Skeletal muscle satellite cell (primary cell): ENCODE measurements at regions not wholly inside any gene's neighbourhood (a gene's known extent, or its start where the extent isn't known, plus 50 kb on each side); places are given as distances from the start of the nearest gene placed in this dataset.
"Not testable (repeated sequence)": the region's sequence is repeated elsewhere in the genome, so short reads cannot be mapped to it uniquely, and the experiment has no call there.

Source experiments
- H3K27me3 ChIP-seq: 2 replicates; pipeline ENCODE4 v1.7.0; 2013; ENCODE audit warnings: low read length; ENCODE audit not compliant: control insufficient read depth, insufficient read depth
- H3K36me3 ChIP-seq: 2 replicates; pipeline ENCODE4 v1.7.0; 2013; ENCODE audit warnings: mild to moderate bottlenecking, control low read depth, low read length; ENCODE audit not compliant: insufficient read depth
- H3K4me1 ChIP-seq: 2 replicates; pipeline ENCODE4 v1.7.0; 2013; ENCODE audit warnings: low read length; ENCODE audit not compliant: control insufficient read depth, insufficient read depth
- H3K4me2 ChIP-seq: 2 replicates; pipeline ENCODE4 v1.7.0; 2013; ENCODE audit warnings: mild to moderate bottlenecking, low read length
- H3K4me3 ChIP-seq: 2 replicates; pipeline ENCODE4 v1.7.0; 2013; ENCODE audit warnings: low read length
- H3K9ac ChIP-seq: 2 replicates; pipeline ENCODE4 v1.7.0; 2013; ENCODE audit warnings: mild to moderate bottlenecking, low read depth, low read length, moderate library complexity
- H3K9me3 ChIP-seq: replicated peaks from 2 replicates; pipeline ENCODE4 v1.7.0; 2013; ENCODE audit warnings: mild to moderate bottlenecking, control low read depth, low read length

DNA sequence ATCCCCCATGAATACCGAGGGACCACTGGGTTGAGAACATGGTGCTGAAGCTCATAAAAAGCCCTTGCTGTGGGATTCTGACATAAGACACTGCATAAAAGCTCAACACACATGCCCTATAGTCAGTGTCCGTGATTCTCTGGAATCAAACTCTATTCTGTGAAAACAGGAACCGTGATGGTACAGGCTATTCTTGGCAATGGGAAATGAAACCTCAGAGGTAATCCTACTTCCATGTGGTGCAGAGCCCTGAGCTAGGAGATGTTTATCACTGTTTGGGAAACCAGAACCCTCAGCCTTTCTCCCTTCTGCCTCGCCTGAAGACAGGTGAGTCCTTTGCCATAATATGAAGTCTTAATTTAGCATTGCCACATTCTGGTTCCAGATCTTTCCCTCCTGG is 80.8 kb upstream of the PRSS1 start:
- Histone ChIP-seq H3K27me3 (no peaks in the 10 kb centered on the region), H3K9ac (no peak overlapping the region), H3K9me3 (no peaks in the 10 kb centered on the region), H3K36me3 (no peaks in the 10 kb centered on the region), H3K4me3 (no peak overlapping the region), H3K4me1 (no peaks in the 10 kb centered on the region), H3K4me2 (no peak overlapping the region)

DNA sequence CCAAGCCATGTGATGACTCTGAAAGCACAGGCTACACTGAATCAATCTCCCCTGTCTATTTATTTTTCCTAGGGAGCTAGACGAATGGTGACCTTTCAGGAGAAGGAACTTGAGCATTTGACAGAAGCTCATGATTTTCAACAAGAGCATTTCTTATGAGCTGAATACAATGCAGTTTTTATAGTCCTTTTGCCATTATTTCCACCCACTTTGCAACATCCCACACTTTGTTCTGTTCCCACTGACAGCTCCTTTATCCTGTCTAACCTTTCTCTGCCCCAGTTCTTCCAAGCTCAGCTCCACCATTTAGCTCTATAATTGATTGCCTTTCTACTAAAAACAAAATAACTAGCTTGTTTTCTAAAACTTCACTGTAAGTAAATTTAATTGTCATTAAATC is 91.9 kb upstream of the PRSS1 start:
- Histone ChIP-seq H3K9me3 (no peaks in the 10 kb centered on the region), H3K4me3 (no peak overlapping the region)

DNA sequence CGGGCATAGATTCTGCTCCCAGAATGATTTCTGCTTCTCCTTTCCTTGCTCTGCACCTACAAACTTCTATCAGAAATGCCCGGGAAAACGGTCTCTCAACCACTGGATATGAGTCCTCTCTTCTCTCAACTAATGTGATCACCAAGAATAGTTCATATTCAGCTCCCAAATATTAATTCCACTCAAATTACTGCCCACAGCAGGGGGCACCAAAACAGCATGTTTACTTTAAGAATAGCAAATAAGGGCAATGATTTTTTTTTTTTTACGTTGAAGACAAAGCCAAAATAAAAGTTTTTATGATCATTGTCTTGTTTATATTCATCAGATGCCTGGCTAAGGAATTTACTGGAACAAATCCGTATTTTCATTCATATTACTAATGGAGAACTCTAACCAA is 94.9 kb upstream of the PRSS1 start:
- Histone ChIP-seq H3K4me2 (no peak overlapping the region), H3K9me3 (no peaks in the 10 kb centered on the region), H3K36me3 (no peaks in the 10 kb centered on the region), H3K9ac (no peak overlapping the region), H3K4me1 (no peaks in the 10 kb centered on the region), H3K27me3 (peaks cover 19% of the 10 kb centered on the region), H3K4me3 (no peak overlapping the region)

More for the DNA sequence above, 91.9 kb upstream of the PRSS1 start:
- H3K9ac ChIP-seq, result no peak overlapping the region
- peaks cover 28% of the 10 kb centered on the region for H3K27me3 ChIP-seq
- H3K36me3 ChIP-seq, result no peaks in the 10 kb centered on the region
- no peaks in the 10 kb centered on the region for H3K4me1 ChIP-seq
- no peak overlapping the region for H3K4me2 ChIP-seq

DNA sequence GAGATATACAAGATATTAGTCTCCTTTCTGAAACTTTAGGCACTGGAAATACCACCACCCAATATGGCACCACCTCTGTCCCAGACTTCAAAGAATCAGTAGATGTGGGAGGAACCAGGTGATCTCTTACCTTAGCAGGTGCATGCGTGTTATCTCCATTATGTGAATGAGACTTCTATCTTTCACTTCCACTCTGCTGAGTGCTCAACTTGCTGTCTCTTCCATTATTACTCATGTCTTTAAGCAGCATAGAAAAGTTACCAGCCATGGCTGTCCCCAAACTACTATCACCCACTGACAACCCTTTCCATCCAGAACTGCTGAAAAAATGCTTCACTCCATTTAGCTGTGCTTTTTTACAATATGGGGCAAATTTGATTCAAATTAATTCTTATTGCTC is 101.5 kb upstream of the PRSS1 start:
- Histone ChIP-seq H3K4me2 (no peak overlapping the region), H3K36me3 (no peaks in the 10 kb centered on the region), H3K4me3 (no peak overlapping the region), H3K9me3 (no peaks in the 10 kb centered on the region), H3K9ac (no peak overlapping the region), H3K27me3 (peaks cover 33% of the 10 kb centered on the region), H3K4me1 (no peaks in the 10 kb centered on the region)

DNA sequence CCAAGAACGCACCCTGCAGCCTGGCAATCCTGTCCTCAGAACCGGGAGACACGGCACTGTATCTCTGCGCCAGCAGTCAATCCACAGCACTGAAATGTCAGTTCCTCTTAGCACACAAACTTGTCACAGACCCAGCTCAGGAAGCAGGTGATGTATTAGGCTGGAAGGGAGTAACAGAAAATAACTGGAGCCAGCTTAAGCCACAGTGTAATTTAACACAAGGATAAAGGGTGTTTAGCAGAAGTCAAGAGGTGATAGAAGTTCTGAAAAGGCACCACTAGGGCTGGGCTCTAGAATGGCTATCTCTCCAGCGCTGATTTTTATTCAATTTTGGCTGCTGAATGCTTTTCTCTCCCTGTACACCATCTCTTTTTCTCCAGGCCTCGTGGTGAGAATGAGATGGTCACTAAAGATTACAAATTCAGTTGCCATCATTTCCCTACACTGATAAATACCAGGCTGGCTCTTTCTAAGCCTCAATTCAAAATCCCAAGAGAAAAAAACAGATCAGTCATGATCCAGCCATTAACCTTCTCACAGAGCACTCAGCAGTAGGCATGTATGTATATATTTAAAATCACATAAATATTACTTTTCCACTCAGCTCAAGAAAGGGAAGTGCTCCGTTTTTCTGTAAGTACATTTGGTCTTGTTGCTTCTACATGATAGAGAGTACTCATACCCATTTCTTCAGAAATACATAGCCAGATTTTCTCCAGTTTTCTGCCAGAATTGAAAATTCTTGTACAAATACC is 102.7 kb upstream of the PRSS1 start:
- Histone ChIP-seq H3K9me3 (no peaks in the 10 kb centered on the region), H3K4me2 (no peak overlapping the region), H3K9ac (no peak overlapping the region), H3K4me1 (no peaks in the 10 kb centered on the region), H3K27me3 (peaks cover 43% of the 10 kb centered on the region), H3K36me3 (no peaks in the 10 kb centered on the region), H3K4me3 (no peak overlapping the region)

DNA sequence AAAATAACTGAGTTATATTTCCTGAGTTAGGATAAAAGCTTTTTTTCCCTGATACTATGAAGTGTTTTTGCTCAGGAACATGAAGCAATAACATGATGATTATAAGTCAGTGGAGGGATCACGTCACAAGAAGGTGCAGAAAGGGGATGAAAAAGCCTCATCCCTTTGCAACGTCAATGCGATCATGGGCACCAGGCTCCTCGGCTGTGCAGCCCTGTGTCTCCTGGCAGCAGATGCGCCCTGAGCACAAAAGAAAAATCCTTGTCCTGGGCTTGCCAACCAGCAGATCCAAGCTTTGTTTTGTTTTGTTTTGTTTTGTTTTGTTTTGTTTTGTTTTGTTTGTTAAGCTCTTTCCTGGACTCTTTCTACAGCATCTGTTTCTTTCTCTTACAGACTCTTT is 103.5 kb upstream of the PRSS1 start:
- H3K9ac ChIP-seq, result no peak overlapping the region
- peaks cover 50% of the 10 kb centered on the region for H3K27me3 ChIP-seq
- H3K36me3 ChIP-seq, result no peaks in the 10 kb centered on the region
- H3K4me1 ChIP-seq, result no peaks in the 10 kb centered on the region
- H3K4me2 ChIP-seq, result peak overlapping the region; percentile 24
- H3K9me3 ChIP-seq, result no peaks in the 10 kb centered on the region
- H3K4me3 ChIP-seq, result no peak overlapping the region

DNA sequence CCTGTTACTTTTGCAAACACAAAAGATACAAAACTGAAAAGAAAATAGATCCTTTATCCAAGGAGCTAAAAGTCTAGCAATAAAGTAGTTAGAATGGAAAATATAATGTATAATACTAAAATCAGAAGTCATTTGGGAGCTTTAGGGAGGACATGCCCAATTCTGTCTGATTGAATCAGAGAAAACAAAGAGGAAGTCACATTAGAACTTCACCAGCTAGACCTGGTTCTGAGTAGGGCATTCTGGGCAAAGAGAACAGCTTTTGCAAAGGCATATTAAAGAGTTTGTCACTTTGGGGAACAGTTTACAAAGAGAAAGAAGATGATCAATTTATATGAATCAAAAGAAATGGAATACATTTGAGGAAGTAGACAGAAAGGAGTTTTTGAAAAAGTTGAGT is 107.0 kb upstream of the PRSS1 start:
- Histone ChIP-seq H3K4me2 (no peak overlapping the region), H3K36me3 (no peaks in the 10 kb centered on the region), H3K27me3 (peaks cover 59% of the 10 kb centered on the region), H3K9me3 (no peaks in the 10 kb centered on the region), H3K9ac (no peak overlapping the region), H3K4me3 (no peak overlapping the region), H3K4me1 (no peaks in the 10 kb centered on the region)

DNA sequence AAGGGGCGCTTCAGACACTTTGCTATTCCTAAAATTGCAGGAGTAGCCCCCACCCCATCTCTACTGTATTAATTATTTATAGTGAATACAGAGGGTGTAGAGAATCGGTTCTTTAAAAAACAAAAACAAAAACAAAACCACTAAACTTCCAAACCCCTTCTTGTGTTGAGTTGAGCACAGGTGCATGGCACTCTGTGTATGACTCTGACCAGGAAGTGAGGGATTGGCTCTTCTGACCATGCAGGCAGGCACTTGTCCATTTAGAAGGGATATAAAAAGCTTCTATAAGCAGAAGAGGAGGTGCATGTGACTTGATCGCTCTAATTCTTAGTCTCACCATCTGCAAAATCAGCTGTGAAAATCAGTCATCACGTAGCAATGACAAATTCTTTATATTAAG is 108.0 kb upstream of the PRSS1 start:
- H3K9ac ChIP-seq, H3K4me1 ChIP-seq, H3K4me2 ChIP-seq, H3K4me3 ChIP-seq, H3K36me3 ChIP-seq, H3K9me3 ChIP-seq: not testable (repeated sequence)
- peaks cover 59% of the 10 kb centered on the region for H3K27me3 ChIP-seq

DNA sequence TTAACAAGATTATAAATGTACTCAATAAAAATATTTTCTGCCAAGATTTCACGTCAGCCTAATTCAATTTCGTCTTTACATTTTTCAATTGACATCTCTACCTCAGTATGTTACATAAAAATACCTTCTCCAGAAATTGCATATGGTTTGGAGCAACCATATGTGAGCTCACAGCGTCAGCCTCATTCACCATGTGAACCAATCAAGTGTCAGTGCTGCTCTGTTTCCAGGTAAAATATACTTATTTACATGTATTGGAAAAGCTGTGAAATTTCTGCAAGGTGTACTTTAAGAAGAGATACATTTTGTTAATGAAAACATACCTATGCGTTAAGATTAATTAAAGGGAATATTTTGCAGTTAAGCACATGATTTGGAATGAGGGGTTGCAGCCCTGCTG is 110.7 kb upstream of the PRSS1 start:
- Histone ChIP-seq H3K4me3 (no peak overlapping the region), H3K9me3 (no peaks in the 10 kb centered on the region), H3K4me1 (no peaks in the 10 kb centered on the region), H3K4me2 (no peak overlapping the region), H3K9ac (no peak overlapping the region), H3K27me3 (peaks cover 39% of the 10 kb centered on the region), H3K36me3 (no peaks in the 10 kb centered on the region)

DNA sequence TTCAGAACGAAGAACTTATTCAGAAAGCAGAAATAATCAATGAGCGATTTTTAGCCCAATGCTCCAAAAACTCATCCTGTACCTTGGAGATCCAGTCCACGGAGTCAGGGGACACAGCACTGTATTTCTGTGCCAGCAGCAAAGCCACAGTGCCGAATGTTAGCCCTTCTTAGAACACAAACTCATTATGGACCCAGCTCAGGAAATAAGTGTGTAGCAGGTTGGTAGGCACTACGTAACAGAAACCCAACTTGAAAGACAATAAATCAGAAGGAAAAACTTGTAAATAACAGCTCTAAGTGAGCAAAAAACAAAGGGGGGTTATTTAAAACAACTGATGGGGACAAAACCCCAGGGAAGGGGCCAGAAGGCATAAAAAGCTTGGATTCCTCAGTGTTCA is 112.0 kb upstream of the PRSS1 start:
- Histone ChIP-seq H3K9ac (no peak overlapping the region), H3K4me1 (no peaks in the 10 kb centered on the region), H3K36me3 (no peaks in the 10 kb centered on the region), H3K9me3 (no peaks in the 10 kb centered on the region), H3K27me3 (peaks cover 27% of the 10 kb centered on the region), H3K4me2 (no peak overlapping the region), H3K4me3 (no peak overlapping the region)

DNA sequence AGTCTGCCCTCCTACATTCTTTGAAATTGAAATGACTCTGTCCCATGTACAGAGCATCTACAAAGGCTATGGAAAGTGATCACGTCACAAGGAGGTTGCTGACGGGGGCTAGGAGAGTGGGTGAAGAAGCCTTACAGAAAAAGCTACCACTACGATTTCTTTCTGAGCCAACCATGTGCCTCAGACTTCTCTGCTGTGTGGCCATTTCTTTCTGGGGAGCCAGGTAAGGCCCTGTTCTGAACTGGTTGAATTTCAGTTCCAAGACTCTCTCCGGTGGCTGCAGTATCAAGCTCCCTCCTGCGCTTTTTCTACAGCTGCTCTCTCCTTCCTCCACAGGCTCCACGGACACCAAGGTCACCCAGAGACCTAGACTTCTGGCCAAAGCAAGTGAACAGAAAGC is 112.5 kb upstream of the PRSS1 start:
- H3K9me3 ChIP-seq, result no peaks in the 10 kb centered on the region
- H3K36me3 ChIP-seq, result no peaks in the 10 kb centered on the region
- no peaks in the 10 kb centered on the region for H3K4me1 ChIP-seq
- peaks cover 23% of the 10 kb centered on the region for H3K27me3 ChIP-seq
- H3K4me3 ChIP-seq, result no peak overlapping the region
- no peak overlapping the region for H3K4me2 ChIP-seq
- no peak overlapping the region for H3K9ac ChIP-seq

DNA sequence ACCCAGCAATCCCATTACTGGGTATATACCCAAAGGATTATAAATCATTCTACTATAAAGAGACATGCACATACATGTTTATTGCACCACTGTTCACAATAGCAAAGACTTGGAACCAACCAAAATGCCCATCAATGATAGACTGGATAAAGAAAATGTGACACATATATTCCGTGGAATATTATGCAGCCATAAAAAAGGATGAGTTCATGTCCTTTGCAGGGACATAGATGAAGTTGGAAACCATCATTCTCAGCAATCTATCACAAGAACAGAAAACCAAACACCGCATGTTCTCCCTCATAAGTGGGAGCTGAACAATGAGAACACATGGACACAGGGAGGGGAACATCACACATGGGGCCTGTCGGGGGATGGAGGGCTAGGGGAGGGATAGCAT is 113.2 kb upstream of the PRSS1 start:
- H3K4me1 ChIP-seq, H3K9me3 ChIP-seq, H3K4me3 ChIP-seq, H3K36me3 ChIP-seq, H3K4me2 ChIP-seq, H3K9ac ChIP-seq: not testable (repeated sequence)
- peaks cover 16% of the 10 kb centered on the region for H3K27me3 ChIP-seq
